HG03442 (cell line): ENCODE measurements at regions not wholly inside any gene's neighbourhood (a gene's known extent, or its start where the extent isn't known, plus 50 kb on each side); places are given as distances from the start of the nearest gene placed in this dataset.
"Not testable (repeated sequence)": the region's sequence is repeated elsewhere in the genome, so short reads cannot be mapped to it uniquely, and the experiment has no call there.

Experiments
- ATAC-seq: cut with Tn5 transposase; IDR thresholded peaks from one replicate; pipeline ENCODE4 v1.9.1; 2021; ENCODE audit warnings: mild to moderate bottlenecking, moderate library complexity; ENCODE audit not compliant: unreplicated experiment

DNA sequence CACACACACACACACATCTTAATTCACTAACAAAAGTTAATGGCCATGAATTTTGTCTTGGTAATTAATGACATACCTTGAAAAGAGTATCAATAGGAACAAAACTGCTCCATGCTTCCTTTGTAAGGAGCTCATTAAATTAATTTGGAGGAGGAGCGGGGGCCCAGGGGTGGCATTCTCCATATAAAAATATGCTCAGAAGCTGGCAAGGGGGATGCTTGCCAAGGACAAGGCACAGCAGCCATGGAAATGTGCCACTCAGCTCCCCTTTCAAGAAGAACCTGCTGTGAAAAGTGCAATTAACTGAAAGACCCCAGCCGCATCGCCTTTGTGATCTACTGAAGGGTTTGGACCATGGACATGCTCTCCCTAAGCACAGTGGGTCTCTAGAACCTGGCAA, 385.9 kb upstream of the API5 start:
- ATAC-seq, result no peak

DNA sequence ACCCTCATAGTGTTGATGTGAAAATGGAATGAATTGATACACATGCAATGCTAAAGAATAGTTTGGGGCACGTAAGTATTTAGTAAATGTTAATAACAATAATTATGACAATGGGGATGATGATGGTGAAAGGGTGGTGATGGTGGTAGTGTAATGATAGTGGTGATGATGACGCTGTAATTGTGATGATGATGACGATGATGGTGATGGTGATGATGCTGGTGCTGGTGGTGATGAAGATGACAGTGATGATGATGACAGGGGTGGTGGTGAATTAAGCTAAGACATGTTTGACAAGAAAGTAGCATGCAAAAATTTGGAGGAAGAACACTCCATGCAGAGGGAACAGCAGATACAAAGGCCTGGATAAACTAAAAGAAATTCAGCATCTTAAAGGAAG, 364.4 kb upstream of the API5 start:
- ATAC-seq, result no peak

DNA sequence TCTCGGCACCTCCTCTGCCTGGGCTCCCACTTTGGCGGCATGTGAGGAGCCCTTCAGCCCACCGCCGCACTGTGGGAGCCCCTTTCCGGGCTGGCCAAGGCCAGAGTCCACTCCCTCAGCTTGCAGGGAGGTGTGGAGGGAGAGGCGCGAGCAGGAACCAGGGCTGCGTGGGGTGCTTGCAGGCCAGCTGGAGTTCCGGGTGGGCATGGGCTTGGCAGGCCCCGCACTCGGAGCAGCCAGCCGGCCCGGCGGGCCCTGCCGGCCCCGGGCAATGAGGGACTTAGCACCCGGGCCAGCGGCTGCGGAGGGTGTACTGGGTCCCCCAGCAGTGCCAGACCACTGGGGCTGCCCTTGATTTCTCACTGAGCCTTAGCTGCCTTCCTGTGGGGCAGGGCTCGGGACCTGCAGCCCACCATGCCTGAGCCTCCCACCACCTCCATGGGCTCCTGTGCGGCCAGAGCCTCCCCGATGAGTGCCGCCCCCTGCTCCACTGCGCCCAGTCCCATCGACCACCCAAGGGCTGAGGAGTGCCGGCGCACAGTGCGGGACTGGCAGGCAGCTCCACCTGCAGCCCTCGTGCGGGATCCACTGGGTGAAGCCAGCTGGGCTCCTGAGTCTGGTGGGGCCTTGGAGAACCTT, 361.9 kb upstream of the API5 start:
- not testable (repeated sequence) for ATAC-seq

DNA sequence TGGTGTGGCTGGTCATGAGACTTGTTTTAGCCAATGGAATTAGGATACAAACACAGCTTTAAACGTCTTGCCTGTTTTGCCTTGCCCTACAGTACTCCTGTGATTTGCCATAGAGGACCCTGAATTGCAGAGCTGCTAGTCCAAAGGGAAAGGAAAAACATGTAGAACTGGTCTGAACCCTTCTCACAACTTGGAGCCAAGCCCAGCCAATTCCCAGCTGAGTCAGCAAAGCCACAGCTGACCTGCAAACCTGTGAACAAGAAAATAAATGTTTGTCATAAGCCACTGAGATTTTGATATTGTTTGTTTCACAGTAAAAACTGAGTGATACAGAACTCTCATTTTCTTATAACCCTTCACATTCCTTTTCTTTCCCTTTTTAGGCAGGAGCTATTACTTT, 360.5 kb upstream of the API5 start:
- ATAC-seq, result no peak

DNA sequence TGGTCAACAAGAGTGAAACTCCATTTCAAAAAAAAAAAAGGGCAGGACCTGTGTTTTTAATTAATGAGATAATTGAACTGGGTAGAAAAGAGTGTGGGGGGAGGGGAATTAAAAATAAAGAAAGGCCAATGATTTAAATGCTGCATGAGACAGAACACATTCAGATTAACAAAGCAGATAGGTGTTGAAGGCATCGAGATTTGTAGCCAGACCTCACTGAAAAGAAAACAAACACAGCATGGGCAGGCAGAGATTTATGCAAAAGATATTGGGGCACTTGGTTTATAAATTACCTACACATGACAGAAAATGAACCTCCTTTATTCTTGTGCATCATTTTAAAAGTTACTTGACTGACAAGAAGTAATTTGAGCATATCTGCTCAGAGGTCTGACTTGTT, 354.0 kb upstream of the API5 start:
- no peak for ATAC-seq

DNA sequence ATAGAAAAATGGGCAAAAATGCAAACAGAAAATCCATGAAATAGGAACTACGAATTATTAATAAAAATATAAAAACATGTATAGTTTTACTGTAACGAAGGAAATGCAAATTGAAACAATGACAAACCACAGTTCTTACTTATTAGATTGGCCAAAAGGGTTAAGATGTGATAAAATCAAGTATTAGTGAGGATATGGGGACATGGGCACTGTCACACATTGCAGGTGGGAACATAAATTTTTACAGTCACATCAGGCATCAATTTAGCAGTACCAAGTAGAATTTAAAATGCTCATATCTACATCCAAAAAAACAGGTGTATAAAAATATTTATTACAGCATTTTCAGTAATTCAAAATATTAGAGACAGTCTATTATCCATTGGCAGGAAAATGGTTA, 353.2 kb upstream of the API5 start:
- ATAC-seq, result no peak

DNA sequence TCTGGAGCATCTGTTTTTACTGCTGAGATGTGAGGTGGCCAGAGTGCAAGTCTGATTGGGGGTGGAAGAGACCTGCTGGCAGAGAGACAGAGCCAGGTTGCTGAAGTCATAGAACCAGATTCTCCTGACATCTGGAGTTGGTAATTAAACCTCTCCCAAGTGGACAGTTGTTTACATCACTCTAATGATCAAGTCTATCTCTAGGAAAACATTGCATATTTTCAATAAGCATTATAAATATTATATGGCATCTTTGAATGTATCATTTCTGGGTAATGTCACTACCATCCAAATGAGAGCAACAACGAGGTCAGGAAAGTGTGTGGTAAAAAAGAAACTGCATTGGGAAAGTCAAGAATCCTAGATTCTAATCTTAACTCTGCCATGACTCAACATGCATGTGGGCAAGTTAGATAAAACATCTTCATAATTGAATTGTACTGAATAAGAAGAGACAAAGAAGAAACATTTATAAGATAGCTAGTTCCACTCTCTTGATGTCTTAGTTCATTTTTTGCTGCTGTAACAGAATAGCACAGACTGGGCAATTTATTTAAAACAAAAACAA, 351.2 kb upstream of the API5 start:
- ATAC-seq, result no peak

DNA sequence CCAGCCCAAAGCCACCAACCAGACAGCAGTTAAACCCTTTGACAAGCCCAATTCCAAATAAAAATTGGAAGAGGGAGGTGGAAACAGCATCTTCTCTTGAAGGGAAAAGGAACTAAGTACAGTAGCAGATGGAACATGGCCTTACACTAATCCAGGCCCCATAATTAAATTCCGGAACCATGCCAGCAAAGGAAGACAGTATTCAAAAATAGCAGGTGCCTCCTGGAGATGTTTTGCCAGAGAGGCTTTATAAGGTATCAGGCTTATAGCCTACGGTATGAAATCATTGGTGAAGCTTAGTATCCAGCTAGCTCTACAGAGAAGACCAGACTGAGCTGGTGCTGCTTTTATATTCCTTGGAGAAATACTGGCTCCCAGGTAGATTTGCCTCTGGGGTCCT, 344.1 kb upstream of the API5 start:
- no peak for ATAC-seq

DNA sequence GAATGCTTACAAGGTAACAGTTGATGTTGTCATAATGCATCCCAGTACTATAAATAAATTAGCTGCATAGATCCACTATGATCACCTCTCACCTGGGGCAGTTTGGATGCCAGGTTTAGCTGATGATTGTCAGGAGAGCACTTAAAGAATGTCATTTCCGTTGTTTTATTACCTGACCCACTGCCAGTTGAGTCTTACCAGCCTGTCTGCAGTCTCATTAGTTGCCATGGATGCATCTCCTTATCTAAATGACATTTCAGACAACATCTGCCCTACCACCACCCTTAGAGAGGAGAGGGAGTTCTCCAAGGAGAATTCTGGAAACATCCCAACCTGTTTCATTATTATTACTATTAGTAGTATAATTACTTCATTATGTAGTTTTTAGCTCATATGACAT, 339.1 kb upstream of the API5 start:
- ATAC-seq, result no peak

DNA sequence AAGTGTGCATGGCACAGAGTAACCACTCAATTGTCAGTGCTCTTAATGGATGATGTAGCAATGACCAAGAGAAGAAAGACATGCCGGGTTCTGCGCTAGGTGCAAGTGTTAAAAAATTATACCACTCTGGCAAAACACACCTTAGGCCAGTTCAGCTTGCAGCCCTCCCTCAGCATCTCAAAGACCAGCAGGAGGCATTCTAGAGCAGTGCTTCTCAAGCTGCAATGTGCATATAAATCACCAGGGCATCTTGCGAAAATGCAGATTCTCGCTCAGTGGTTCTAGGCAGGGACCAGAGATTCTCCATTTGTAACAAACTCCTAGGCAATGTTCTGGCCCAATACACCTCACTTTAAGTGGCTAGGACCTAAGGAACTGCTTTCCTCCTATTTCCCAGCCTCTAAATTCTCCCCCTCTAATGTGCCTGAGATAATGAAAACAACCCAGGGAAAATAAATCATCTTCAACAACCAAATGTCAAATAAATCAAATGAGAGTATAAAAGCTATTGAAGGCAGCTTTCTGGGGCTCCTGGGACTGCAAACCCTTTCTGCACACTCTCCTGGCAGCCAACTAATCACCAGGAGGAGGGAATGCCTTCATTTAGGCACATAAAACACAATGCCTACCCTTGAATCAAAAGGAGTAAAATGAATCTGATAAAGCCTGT, 337.2 kb upstream of the API5 start:
- ATAC-seq, result no peak

DNA sequence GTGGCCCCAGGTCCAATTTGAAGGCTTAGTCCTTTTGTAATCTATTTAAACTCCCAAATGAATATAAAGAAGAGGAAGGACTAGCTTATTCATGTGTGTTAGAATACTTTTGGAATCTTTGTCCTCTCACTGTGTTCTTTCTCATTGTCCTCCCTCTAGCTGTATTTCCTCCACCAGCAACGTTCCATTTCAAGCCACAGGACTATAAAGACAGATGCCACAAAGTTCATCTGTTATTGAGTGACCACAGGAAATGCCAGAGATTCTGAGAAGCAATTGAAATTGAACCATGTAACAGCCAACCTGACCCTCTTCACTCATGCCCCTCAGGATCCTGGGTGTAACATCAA, 336.6 kb upstream of the API5 start:
- no peak for ATAC-seq

DNA sequence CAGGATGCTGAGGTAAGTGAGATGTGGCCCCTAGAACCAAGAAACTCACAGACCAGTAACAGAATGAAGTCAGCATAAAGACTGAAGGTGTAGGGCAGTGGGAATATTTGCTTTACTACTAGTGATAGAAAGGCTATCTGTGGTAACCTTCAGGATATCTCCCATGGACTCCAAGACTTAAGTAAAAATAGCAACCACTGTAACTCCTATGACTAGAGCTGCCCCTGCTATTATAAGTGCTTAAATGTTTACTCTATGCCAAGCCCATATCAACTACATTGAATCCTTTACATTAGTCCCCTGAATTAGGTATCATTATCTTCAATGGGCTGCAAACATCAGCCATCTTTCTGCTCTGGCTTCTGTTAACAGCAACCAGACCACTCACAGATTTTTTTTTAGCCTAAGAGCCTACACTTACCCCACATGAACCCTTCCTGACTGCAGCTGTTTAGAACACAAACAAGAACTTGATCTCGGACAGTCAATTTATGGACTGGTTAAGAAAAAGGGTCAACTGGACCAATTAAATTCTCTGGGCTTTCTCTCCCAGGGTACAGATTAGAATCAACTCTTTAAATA, 335.1 kb upstream of the API5 start:
- no peak for ATAC-seq

DNA sequence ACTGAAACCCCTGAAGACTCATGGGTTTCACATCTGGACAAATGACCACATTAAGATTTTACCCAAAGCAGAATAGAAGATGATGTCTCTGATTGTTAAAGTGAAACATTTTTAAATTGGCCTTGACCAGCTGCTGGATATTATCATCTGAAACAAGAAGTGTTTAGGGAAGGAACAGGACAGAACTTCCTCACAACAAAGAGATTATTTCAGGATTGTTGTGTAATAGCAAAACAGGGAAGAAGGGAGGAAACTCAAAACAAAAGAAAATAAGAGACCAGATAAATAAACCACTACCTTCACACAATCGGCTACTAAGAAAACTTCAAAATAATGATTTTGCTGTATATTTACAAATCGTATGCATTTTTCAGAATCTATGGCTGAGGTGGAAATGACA, 319.2 kb upstream of the API5 start:
- no peak for ATAC-seq

DNA sequence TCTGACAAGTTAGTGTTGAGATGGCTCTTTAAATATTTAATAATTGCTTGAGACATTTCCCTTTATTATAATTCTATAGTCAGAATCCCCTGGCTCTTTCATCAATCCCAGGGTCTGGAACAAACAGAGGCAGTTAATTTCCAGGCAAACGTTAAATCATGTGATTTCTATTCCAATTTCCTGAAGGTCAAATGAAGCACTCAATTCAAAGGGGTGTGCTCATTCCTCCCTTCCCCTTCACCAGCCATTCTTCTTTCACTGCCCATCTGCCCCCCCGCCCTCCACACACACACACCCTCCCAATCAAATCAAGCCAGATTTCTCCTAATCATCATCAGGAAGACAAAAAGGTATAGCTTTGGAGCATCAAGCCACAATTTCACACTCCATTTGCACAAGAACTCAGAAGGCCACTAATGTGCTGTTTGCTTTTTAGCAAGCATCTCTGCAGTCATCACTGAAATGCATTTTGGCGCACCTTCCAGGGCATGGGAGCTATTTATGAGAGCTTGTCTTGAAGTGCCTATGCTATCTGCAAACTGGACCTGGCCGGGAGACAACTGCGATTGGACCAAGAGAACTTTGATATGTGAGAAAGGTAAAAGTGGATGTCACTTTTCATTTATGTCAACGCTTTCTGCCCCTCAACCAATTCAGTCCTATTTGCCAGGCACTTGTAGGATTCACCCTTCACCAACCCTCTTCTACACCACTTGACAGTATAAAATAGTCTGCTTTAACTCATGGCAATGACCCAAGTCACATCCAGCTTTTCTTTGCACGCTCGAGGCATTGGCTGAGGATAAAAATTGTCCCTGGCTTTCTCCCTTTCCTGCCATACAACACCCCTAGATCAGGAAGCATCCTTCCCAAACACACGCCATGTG, 315.1 kb upstream of the API5 start:
- ATAC-seq, result no peak

DNA sequence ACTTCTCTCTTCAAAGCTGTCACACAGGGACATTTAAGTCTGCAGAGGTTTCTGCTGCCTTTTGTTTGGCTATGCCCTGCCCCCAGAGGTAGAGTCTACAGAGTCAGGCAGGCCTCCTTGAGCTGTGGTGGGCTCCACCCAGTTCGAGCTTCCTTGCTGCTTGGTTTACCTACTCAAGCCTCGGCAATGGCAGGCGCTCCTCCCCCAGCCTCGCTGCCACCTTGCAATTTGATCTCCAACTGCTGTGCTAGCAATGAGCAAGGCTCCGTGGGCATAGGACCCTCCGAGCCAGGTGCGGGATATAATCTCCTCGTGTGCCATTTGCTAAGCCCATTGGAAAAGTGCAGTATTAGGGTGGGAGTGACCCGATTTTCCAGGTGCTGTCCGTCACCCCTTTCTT, 306.9 kb upstream of the API5 start:
- ATAC-seq, result not testable (repeated sequence)

DNA sequence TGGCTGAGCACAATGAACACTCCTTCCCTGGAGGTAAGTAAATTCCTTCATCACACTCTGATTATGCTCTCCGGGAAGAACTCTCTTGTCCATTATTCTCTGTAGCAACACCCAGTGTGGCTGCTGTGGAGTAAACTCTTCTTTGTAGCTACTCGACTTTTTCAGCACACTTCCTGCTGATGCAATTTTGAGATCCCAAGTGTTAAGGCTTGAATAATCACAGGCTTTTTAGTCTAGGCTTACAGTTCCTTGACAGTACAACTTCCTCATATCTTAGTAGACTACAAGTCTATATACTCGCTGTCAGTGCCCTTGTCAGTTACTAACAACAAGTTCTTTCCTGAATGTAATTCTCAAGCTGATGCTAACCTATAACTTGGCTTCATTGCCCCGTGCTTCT, 301.8 kb upstream of the API5 start:
- no peak for ATAC-seq

DNA sequence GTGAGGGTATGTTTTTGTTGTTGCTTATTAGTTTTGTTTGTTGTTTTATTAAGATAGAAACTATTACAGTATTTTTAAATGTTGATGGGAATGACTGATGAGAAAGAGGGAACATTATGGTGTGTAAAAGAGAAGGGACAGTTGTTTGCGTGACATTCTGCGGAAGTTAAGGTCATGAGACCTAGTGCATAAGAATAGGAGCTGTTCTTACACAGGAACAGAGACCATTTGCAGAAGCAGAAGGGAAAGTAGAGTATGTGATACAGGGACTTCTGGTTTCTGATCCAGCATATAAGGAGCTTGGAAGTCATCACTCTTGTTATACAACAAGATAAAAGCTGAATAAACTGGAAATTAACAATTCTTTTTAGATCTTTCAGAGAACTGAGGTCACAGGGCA, 299.2 kb upstream of the API5 start:
- no peak for ATAC-seq

DNA sequence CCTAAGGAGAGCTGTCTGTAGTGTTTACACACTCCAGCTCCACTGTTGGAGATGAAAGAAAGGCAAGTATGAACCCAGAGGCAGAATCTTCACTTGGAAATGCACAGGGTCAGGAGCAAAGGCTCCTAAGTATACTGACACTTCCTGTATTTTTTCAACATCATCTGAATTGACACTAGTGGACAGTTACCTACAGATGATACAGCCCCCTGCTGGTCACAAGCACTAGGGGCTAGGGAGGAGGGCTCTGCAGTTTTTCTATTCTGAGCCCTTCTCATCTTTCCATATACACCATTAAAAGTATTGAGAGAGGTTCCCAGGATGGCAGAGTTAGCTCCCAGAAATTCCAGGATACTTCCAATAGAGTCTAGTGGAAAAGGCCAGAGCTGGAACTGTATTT, 290.3 kb upstream of the API5 start:
- peak; percentile 65 for ATAC-seq

DNA sequence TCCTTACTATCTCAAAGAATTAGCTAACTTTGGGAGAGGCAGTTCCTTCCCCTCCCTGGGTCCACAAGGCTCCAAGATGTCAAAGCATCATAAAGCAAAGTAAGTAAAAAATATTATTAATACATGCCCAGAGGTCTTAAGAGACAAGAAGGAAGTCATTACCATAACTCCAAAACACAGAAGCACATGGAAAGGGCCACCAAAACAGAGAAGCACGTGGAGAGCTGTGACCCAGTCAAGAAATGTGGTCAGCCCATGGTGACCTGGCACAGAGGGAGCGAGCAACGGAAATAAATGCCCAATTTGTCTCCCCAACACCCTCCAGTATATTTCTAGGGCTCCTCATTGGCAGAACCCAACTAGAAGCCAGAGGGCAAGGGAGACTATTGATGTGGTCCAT, 277.5 kb upstream of the API5 start:
- no peak for ATAC-seq

DNA sequence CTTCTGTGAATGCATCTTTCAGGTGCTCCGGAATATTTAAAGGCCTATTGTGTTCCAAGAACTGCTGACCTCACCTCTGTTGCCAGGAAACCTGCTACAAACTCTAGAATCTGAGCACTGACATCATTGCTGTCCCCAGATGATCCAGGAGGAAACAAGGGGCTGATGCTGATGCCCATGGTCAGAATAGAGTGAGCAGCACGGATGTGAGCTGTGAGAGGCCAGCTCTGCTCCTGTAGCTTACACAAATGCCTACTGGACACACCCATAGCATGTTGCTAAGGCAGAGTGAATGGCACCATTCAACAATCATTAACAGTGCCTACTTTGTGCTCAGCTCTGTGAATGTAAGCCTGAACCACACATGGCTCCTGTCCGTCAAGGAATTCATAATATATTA, 276.7 kb upstream of the API5 start:
- ATAC-seq, result no peak

DNA sequence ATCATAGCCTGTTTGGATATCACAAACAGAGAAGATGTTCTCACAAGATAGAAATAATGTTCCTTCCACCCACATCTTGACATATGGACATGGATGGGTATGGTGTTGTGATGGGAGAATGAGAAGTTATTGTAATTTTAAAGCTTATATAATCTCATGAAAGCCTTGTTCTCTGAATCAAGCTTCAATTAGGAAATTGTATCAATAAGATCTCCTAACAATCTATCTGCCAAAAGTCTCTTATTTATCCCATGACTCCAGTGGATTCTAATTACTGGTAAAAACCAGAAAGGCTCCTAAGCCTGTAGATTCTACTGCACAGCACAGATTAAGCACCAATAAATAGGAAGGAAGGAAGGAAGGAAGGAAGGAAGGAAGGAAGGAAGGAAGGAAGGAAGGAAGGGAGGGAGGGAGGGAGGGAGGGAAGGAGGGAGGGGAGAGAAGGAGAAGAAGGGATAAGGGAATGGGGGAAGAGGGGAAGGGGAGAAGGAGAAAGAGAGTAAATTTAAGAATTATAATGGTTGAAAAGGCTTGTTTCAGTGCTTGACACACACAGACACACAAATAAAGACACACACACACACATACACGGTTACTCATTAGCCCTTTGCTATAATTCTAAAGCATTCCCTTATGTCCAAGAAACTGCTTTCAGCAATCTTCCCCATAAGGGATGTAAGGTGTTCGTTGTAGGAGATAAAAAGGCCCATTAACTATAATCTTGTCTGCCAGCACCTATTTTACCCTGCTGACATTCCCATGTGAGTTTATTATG, 258.0 kb upstream of the API5 start:
- ATAC-seq, result no peak
